A673 (cell line): ENCODE measurements at regions not wholly inside any gene's neighbourhood (a gene's known extent, or its start where the extent isn't known, plus 50 kb on each side); places are given as distances from the start of the nearest gene placed in this dataset.

Experiments
- BruUV-seq: library from RNA; stranded (reverse); fragments of 400-500 nt; replicated peaks from 2 replicates; lab custom pipeline; 2021; lab: Mats Ljungman, UMichigan
- CTCF ChIA-PET: fragments of 300-600 bp; sonication (Branson Sonifier 250); formaldehyde crosslinking; loops from one replicate; lab custom pipeline; 2022; ENCODE audit warnings: antibody characterized with exemption; lab: Charles Lee
- POLR2A ChIA-PET: fragments of 300-600 bp; sonication (Branson Sonifier 250); formaldehyde crosslinking; loops from one replicate; lab custom pipeline; 2022; ENCODE audit warnings: antibody characterized with exemption; ENCODE audit not compliant: low non-redundant PET; lab: Charles Lee
- DNase-seq: peaks from one replicate; pipeline ENCODE4 v3.0.0-alpha.2; 2015; ENCODE audit warnings: low spot score
- H3K27ac ChIP-seq: fragments of 200-600 bp; sonication (generic); 2 replicates; pipeline ENCODE4 v1.5.1; 2016; ENCODE audit warnings: mixed run types, low read depth, mild to moderate bottlenecking, mixed read lengths, antibody characterized with exemption, low read length; ENCODE audit not compliant: poor library complexity, severe bottlenecking
- H3K27me3 ChIP-seq: fragments of 200-600 bp; sonication (generic); replicated peaks from 2 replicates; pipeline ENCODE4 v1.6.1; 2017; ENCODE audit warnings: mixed run types, low read depth, mild to moderate bottlenecking, mixed read lengths, antibody characterized with exemption, low read length; ENCODE audit not compliant: insufficient read depth, poor library complexity
- H3K36me3 ChIP-seq: fragments of 200-600 bp; sonication (generic); 2 replicates; pipeline ENCODE4 v1.6.1; 2016; ENCODE audit warnings: mixed run types, mild to moderate bottlenecking, mixed read lengths, antibody characterized with exemption, low read length; ENCODE audit not compliant: insufficient read depth, poor library complexity, severe bottlenecking
- H3K4me1 ChIP-seq: fragments of 200-600 bp; sonication (generic); 2 replicates; pipeline ENCODE4 v1.6.1; 2017; ENCODE audit warnings: mixed run types, mild to moderate bottlenecking, mixed read lengths, antibody characterized with exemption, low read length; ENCODE audit not compliant: insufficient read depth, poor library complexity, severe bottlenecking
- H3K4me3 ChIP-seq: fragments of 200-600 bp; sonication (generic); 2 replicates; pipeline ENCODE4 v1.5.1; 2016; ENCODE audit warnings: low read depth, mixed run types, mild to moderate bottlenecking, mixed read lengths, low read length; ENCODE audit not compliant: poor library complexity, severe bottlenecking
- H3K9me3 ChIP-seq: fragments of 200-600 bp; sonication (generic); 2 replicates; pipeline ENCODE4 v1.6.1; 2016; ENCODE audit warnings: mixed run types, low read depth, mild to moderate bottlenecking, mixed read lengths, antibody characterized with exemption, low read length; ENCODE audit not compliant: poor library complexity, severe bottlenecking
- EZH2 ChIP-seq: fragments of 200-600 bp; sonication (generic); IDR thresholded peaks from 2 replicates; pipeline ENCODE4 v1.6.1; 2017; ENCODE audit warnings: borderline replicate concordance, low read depth, mild to moderate bottlenecking, mixed read lengths, antibody characterized with exemption, low read length; ENCODE audit not compliant: poor library complexity, severe bottlenecking
- intact Hi-C: fragments of 100-400 bp; cut with micrococcal nuclease; formaldehyde crosslinking; loops from one replicate; pipeline ENCODE4 v1.10.0; 2022; ENCODE audit not compliant: unreplicated experiment
- TF ChIP-seq, protein P1 (sequence below): fragments of 300-800, 200-600 bp; sonication (generic); conservative IDR thresholded peaks from 2 replicates; pipeline ENCODE4 v1.5.1; 2017; ENCODE audit warnings: low read depth, mild to moderate bottlenecking, antibody characterized with exemption, low read length, moderate library complexity, mixed read lengths

DNA sequence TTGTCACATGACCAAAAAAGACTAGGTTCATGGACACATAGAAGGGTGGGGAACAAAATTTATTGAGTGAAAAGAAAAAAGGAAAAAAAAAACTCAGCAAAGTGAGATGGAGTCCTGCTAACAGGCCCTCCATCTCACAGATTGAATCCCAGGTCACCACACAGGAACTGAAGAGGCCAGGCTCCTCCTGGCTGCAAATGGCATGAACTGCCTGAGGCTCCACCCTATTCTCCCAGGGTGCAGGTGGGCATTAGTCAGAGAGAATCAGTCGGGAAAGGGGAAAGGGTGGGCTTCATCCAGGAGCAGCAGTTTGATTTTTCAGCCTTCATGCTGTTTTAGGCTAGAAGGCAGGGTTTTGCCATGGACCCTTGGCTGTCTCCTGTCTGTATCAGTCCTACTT lies 128.5 kb upstream of the GRID2 start:
- H3K4me3 ChIP-seq, result no peak overlapping the region
- no peak for TF ChIP-seq EZH2
- TF ChIP-seq, protein P1, sequence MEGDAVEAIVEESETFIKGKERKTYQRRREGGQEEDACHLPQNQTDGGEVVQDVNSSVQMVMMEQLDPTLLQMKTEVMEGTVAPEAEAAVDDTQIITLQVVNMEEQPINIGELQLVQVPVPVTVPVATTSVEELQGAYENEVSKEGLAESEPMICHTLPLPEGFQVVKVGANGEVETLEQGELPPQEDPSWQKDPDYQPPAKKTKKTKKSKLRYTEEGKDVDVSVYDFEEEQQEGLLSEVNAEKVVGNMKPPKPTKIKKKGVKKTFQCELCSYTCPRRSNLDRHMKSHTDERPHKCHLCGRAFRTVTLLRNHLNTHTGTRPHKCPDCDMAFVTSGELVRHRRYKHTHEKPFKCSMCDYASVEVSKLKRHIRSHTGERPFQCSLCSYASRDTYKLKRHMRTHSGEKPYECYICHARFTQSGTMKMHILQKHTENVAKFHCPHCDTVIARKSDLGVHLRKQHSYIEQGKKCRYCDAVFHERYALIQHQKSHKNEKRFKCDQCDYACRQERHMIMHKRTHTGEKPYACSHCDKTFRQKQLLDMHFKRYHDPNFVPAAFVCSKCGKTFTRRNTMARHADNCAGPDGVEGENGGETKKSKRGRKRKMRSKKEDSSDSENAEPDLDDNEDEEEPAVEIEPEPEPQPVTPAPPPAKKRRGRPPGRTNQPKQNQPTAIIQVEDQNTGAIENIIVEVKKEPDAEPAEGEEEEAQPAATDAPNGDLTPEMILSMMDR, result no peak
- intact Hi-C loops, result no loop called here
- no peaks in the 10 kb centered on the region for H3K9me3 ChIP-seq
- POLR2A ChIA-PET, result no interaction called here
- no peaks in the 10 kb centered on the region for H3K4me1 ChIP-seq
- CTCF ChIA-PET, result no interaction called here
- no peaks in the 10 kb centered on the region for H3K36me3 ChIP-seq
- no peaks in the 10 kb centered on the region for H3K27me3 ChIP-seq
- no peak overlapping the region for H3K27ac ChIP-seq
- no peak for DNase-seq
- BruUV-seq, result no TSS peak

DNA sequence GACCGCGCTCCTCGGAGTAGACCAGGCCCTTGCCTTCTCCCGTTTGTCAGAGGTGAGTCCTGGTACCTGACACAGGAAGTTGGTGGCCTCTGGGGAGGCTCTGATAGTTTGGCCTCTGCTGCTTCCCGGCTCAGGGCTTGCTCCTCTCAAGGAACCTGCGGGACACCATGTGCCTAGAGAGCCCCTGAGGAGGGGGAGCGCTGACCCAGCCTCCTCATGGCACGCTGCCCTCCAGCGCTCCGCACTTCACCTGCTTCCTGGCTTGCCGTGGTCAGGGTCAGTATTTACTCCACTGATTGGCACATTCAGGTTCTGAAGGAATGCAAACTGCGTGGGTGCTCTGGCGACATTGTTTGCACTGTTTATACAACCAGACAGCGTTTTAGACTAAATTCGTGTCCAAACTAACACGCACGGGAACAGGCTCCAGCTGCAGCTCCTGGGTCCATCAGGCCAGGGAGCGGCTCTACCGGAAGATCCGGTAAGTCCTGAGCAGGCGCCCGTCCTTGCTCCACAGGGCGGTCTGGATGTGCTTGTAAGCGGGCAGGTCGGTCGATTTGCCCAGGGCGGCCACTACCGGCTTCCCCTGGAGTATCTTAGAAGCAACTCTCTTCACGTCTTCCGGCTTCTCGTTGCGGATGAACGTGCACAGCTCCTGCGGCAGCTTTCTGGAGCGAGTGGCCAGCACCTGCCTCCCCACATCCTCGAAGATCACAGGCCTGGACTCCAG lies 121.6 kb upstream of the GRID2 start:
- Histone ChIP-seq H3K27me3 (no peaks in the 10 kb centered on the region), H3K4me1 (no peaks in the 10 kb centered on the region), H3K4me3 (no peak overlapping the region), H3K27ac (no peak overlapping the region), H3K9me3 (no peaks in the 10 kb centered on the region), H3K36me3 (no peaks in the 10 kb centered on the region)
- intact Hi-C loops, result no loop called here
- no TSS peak for BruUV-seq
- POLR2A ChIA-PET, result no interaction called here
- TF ChIP-seq, protein P1, result no peak
- TF ChIP-seq EZH2, result no peak
- CTCF ChIA-PET, result no interaction called here
- DNase-seq, result no peak

DNA sequence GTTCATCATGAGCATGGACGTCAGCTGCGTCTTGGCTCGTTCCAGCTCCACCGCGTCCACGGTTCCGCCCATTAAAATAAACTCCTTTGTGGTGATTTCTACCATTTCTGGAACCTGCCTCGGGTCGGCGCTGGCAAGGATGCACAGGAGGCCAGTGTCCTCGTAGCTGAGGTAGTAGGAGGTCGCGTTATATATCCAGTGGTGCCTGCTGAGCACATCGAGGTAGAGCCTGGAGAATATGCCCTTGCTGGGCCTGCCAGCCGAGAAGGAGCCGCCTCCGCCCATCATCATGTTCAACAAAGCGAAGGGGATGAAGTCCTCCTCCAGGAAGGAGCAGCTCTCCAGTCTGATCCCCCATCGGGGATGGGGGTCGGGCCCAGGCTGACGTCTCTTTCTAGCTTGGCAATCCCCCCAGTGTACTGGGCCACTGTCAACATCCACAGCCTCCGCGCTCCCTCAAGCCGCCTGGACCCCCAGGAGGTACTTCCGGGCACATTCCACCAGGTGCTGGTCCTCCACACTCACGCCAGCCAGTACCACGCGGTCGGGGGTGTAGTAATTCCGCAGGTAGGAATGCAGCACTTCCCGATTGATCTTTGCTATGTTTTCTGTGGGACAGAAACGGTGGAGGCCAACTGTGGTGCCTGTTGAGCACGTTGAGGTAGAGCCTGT lies 120.9 kb upstream of the GRID2 start:
- ChIA-PET POLR2A (no interaction called here), CTCF (no interaction called here)
- TF ChIP-seq, protein P1, result no peak
- no peak for TF ChIP-seq EZH2
- intact Hi-C loops, result no loop called here
- H3K9me3 ChIP-seq, result no peaks in the 10 kb centered on the region
- H3K4me1 ChIP-seq, result no peaks in the 10 kb centered on the region
- no TSS peak for BruUV-seq
- no peak overlapping the region for H3K27ac ChIP-seq
- no peaks in the 10 kb centered on the region for H3K27me3 ChIP-seq
- H3K36me3 ChIP-seq, result no peaks in the 10 kb centered on the region
- no peak overlapping the region for H3K4me3 ChIP-seq
- no peak for DNase-seq
